Pons (tissue), 1 donor: ENCODE measurements at regions not wholly inside any gene's neighbourhood (a gene's known extent, or its start where the extent isn't known, plus 50 kb on each side); places are given as distances from the start of the nearest gene placed in this dataset.

Experiments used
- DNase-seq: peaks from one replicate; pipeline ENCODE4 v3.0.0-alpha.2; 2016; ENCODE audit warnings: low spot score

- DNase-seq, result no peak
Measured at GRCh38 chr7:119421657-119422056, 851.3 kb upstream of the KCND2 start.

GRCh38 chr7:119436882-119437281, 836.1 kb upstream of the KCND2 start:
- DNase-seq, result no peak

GRCh38 chr7:119438315-119438714, 834.7 kb upstream of the KCND2 start:
- DNase-seq, result no peak

- no peak for DNase-seq
Measured at GRCh38 chr7:119439192-119439591, 833.8 kb upstream of the KCND2 start.

- no peak for DNase-seq
Measured at GRCh38 chr7:119452401-119452800, 820.6 kb upstream of the KCND2 start.

- no peak for DNase-seq
Measured at GRCh38 chr7:119465798-119466305, 807.1 kb upstream of the KCND2 start.

GRCh38 chr7:119472408-119473038, 800.5 kb upstream of the KCND2 start:
- no peak for DNase-seq

GRCh38 chr7:119482209-119482608, 790.8 kb upstream of the KCND2 start:
- DNase-seq, result no peak

- DNase-seq, result no peak
Measured at GRCh38 chr7:119482671-119483070, 790.3 kb upstream of the KCND2 start.

GRCh38 chr7:119483364-119483763, 789.6 kb upstream of the KCND2 start:
- no peak for DNase-seq

- DNase-seq, result no peak
Measured at GRCh38 chr7:119514326-119514725, 758.6 kb upstream of the KCND2 start.

- DNase-seq, result no peak
Measured at GRCh38 chr7:119515214-119515613, 757.8 kb upstream of the KCND2 start.

- DNase-seq, result no peak
Measured at GRCh38 chr7:119515962-119516361, 757.0 kb upstream of the KCND2 start.

- DNase-seq, result no peak
Measured at GRCh38 chr7:119522263-119522662, 750.7 kb upstream of the KCND2 start.

- DNase-seq, result no peak
Measured at GRCh38 chr7:119522698-119523097, 750.3 kb upstream of the KCND2 start.

GRCh38 chr7:119545118-119545517, 727.9 kb upstream of the KCND2 start:
- no peak for DNase-seq

- DNase-seq, result no peak
Measured at GRCh38 chr7:119555788-119556187, 717.2 kb upstream of the KCND2 start.

GRCh38 chr7:119556436-119556835, 716.5 kb upstream of the KCND2 start:
- DNase-seq, result no peak

GRCh38 chr7:119561751-119562150, 711.2 kb upstream of the KCND2 start:
- DNase-seq, result no peak

GRCh38 chr7:119562839-119563238, 710.1 kb upstream of the KCND2 start:
- DNase-seq, result peak; percentile 8

- no peak for DNase-seq
Measured at GRCh38 chr7:119571666-119572065, 701.3 kb upstream of the KCND2 start.

- peak; percentile 36 for DNase-seq
Measured at GRCh38 chr7:119572132-119572531, 700.8 kb upstream of the KCND2 start.

GRCh38 chr7:119572541-119572940, 700.4 kb upstream of the KCND2 start:
- DNase-seq, result no peak

GRCh38 chr7:119578116-119578515, 694.9 kb upstream of the KCND2 start:
- DNase-seq, result peak; percentile 62
